NCI-H146 (cell line): ENCODE measurements at regions not wholly inside any gene's neighbourhood (a gene's known extent, or its start where the extent isn't known, plus 50 kb on each side); places are given as distances from the start of the nearest gene placed in this dataset.

Experiments used
- DNase-seq: peaks from one replicate; lab custom pipeline; 2025; lab: John Stamatoyannopoulos, UW

GRCh38 chr21:24890021-24890420, 717.3 kb downstream of the MRPL39 start:
- peak; percentile 7 for DNase-seq

DNA sequence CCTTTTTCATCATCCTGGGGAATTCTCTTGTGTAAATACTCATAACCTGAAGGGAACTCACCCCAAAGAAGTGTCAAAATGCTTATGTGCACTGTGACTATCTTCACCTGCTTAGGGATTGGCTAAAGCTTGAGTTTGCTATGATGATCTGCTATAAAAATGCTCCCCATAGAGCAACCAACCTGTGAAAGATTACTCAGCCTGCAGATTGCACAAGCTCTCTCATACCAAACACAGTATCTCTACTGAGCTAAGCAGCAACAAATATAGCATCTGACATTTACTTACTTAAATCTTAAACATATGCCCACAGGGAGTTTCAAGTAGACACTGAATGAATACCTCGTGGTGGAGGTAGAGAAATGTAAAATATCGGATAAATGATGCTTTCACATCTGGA, 725.8 kb downstream of the MRPL39 start:
- no peak for DNase-seq

GRCh38 chr21:24870633-24871032, 736.6 kb downstream of the MRPL39 start:
- DNase-seq: no peak

GRCh38 chr21:24869862-24870261, 737.4 kb downstream of the MRPL39 start:
- no peak for DNase-seq

- DNase-seq: no peak
These were observed 739.2 kb downstream of the MRPL39 start for GRCh38 chr21:24868117-24868516.

- no peak for DNase-seq
These were observed 745.8 kb downstream of the MRPL39 start for GRCh38 chr21:24861471-24861870.

GRCh38 chr21:24856326-24856725, 751.0 kb downstream of the MRPL39 start:
- no peak for DNase-seq

DNA sequence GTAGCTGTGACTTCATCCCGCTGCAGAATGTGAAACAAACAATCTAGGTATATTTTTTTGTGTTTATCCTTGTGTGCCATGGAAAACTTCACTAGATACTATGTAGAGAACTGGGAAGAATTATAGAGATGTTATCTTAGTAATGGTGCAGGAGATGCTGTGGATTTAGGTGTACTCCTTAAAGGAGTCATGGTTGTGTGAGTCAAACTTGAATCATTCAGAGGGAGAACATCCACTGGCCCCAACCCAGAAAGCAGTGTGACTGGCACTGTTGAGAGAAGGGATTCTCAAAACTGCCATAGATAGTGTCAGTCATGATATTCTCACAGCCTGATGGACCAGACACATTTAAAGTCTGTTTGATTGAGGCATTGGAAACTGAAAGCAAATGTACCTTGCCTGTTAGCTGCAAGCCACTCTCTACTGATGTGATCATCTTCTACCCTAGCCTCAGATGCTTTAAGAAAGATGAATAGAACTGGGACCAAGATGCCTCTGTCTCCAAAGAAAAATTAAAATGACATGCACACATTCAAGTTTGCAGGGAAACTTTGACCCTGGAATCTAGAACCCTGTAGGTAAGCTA, 754.6 kb downstream of the MRPL39 start:
- DNase-seq: no peak

DNA sequence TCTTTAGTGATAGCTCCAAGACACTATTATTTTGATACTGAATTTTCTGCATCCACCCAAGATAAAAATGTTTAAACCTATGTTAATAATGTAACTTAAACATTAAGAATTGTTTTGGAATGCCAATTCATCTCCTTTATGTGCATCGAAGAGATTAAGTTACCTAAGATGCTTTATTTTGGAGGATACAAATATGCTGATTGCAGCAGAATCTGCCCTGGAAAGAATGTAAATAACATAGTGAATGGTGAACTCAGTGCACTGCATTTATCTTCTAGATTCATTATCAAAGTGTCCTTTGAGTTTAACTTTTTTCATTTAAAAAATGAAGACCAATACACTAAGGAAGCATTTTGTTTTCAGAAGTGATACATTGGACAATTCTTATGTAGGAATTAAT, 757.2 kb downstream of the MRPL39 start:
- DNase-seq: no peak

DNA sequence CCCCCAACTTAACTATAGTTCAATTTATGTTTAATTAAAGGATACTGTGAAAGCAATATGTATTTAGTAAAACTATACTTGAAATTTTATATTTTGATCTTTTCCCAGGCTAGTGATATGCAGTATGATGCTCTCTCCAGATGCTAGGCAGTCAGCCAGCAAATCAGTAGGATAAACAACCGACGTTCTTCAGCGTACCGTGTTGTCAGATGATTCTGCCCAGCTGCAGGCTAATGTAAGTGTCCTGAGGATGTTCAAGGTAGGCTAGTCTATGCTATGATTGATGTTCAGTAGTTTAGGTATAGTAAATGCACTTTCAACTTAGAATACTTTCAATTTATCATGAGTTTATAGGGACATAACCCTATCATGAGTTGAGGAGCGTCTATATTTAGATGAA, 762.6 kb downstream of the MRPL39 start:
- DNase-seq: no peak

DNA sequence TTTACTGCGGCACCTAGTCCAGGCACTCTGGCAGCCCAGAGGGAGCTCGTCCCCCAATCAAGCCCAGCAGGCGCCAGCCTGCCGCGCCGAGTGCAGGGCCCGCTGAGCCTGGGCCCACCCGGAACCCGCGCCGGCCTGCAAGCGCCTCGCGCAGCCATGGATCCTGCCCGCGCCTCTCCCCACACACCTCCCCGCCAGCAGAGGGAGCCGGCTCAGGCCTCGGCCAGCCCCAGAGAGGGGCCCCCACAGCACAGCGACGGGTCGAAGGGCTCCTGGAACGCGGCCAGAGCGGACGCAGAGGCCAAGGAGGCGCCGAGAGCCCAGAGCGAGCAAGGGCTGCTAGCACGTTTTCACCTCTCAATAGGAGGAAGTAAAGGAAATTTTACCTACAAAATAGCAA, 767.0 kb downstream of the MRPL39 start:
- no peak for DNase-seq

DNA sequence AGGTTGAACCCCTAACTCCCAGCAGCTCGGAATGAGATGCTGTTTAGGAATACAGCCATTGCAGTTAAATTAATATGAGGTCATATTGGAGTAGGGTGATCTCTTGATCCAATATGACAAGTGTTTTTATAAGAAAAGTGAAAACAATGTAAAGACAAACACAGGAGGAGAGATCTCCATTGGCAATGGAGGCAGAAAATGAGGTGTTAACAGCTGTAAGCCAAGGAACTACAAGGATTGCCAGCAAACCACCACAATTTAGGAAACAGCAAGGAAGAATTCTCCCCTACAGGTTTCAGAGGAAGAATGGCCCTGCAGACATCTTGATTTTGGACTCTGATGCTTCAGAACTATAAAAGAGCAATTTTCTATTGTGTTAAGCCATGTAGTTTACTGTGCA, 774.3 kb downstream of the MRPL39 start:
- DNase-seq: no peak

DNA sequence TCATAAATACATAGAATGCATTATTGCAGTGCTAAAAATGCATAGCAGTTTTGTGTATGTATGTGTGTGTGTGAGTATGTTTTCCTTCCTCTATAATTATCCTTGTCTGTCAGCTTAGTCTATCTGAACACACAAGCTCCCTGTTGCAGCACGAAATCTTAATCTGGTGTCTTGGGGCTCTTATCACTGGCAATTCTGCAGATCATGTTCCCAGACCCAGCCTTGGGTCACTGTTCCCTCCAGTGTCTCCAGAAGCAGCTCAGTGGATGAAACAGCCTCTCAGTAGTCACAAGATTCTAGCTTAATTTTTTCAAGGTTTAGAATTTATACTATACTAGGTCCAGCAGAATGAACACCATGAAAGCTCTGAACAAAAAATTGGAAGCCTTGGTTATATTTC, 777.9 kb downstream of the MRPL39 start:
- no peak for DNase-seq

- no peak for DNase-seq
These were observed 780.5 kb downstream of the MRPL39 start for GRCh38 chr21:24826822-24827221.

DNA sequence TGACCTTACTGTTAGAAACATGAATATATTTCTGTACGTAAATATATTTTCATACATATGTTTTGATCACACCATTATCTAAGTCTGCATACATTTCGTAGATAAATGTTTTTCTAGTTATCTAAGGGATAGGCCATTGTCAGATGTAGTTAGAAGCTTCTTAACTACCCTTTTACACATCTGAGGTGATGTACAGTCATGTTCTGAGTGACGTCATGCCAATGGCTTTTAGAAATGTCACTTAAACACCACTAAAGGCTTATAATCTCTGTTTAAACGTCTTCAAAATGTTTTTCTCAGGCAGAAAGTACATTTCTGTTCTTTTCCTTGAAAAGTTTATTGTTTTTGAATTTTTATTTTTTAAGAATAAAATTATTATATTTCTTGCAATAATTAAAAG, 781.9 kb downstream of the MRPL39 start:
- no peak for DNase-seq

DNA sequence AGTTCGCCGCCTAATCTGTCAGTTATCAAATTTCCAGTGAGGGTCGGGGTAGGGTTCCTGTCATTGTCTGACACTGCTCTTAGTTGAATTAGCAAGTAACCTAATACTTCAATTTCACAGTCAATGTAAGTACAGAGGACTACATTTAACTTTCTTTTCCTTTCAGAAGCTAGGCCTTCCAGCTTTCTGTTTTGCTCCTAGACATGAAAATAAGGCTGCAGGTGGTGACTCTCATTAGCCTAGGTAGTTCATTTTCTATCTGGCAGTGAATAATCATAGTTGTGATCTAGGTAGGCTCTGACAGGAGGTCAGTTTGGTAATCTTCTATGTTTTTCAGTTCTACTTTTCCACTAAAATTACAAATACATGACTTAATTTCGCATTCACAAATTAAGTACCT, 783.1 kb downstream of the MRPL39 start:
- no peak for DNase-seq

DNA sequence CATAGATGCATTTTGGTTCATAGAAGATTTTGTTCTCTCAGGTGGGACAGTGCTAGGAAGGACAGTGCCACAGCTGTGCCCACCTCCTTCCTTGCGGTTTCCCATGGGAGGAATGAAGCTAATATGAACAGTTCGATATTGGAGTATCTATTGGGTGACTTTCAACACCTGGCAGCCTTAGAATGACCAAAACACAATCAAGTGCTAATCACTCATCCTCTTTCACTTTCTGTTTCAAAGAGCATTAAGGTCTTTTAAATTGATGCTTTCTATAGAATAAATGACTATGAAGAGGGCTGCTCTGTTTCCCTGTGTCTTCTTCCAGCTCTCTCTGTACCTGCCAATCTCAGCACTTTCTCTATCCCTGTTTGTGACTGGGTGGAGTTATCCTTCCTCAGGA, 784.0 kb downstream of the MRPL39 start:
- DNase-seq: no peak

DNA sequence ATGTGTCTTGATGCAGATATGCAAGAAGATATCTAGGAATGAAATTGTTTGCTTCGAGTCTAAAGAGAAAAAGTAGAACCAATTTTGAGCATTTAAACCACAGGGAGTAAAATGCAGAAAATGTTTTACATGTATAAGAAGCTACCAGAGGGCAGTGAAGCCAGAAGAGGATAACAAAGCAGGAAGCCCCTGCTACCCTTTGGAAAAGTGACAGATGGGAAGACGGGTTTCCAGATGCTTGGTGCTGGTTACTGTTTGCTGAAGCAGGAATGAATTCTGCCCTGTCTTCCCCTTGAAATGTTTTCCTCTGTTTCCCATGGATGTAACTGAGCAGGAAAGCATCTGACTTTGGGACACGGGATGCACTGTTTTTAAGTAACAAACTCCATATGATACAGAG, 822.2 kb downstream of the MRPL39 start:
- no peak for DNase-seq

- DNase-seq: no peak
These were observed 826.1 kb downstream of the MRPL39 start for GRCh38 chr21:24781146-24781545.

DNA sequence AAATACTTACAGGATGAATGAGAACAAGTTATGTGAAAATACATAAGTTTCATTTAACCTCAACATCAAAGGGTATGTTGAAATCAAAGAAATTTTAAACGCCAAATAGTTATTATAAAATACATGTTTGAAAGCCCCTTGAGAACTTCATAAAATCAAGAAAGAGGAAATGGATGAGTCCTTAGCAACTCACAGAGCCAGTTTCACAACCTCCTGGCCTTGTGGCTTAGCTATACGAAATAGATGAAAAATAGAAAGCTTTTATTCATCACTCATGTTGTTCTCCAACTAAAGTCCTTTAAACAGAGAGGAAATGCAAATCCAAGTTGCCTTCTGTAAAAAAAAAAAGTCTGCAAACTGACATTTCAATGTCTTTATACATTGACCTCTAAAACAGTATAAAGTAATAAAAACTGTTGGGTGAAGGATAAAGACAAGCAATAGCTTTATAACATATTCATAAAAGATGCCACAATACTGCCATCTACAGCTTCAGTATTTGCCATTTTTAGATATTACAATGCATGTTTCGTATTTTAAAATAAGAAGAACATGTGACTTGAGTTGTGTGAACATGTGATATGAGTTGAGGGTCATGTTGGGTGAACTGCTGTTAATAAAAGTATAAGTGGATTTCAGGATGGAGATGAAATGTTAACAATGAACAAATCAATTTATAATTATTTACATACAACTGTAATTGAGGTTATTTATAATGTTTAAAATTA, 847.8 kb downstream of the MRPL39 start:
- no peak for DNase-seq

- no peak for DNase-seq
These were observed 869.2 kb downstream of the MRPL39 start for GRCh38 chr21:24738063-24738462.

DNA sequence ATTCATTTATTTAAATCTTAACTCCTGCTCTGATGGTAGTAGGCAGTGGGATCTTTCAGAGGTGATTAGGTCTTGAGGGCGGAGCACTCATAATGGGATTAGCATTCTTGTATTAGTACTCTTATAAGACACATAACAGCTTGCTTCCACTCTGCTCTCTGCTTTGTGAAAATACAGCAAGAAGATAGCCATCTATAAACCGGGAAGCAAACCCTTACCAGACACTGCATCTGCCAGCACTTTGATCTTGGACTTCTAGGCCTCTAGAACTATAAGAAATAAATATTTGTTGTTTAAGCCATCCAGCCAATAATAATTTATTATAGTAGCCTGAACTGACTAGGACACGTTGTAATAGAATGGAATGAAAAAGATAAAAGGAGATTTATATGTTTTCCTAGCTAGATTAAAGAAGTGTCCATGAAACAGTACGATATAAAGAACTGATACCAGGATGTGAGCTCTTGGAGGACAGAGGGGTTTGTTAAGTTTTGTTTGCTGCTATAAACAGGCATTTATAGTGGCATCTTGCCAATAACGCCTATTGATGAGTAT, 869.9 kb downstream of the MRPL39 start:
- DNase-seq: no peak

DNA sequence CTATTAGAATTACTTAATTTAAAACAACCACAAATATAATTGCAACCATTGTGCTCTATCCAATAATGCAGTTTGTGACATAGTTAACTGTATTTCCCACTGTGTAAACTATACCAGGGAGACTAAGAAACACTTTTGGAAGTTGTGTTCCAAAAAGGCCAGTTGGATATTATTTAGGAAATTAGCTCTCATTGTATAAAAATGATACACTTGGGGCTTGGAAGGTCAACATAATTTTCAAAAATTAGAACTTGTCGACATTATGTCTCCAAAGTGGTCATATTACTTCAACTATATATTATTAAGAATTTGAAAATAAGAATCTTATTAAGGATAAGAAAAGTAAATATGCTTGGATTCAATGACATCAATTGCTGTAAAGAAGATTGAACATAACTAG, 876.6 kb downstream of the MRPL39 start:
- DNase-seq: no peak

DNA sequence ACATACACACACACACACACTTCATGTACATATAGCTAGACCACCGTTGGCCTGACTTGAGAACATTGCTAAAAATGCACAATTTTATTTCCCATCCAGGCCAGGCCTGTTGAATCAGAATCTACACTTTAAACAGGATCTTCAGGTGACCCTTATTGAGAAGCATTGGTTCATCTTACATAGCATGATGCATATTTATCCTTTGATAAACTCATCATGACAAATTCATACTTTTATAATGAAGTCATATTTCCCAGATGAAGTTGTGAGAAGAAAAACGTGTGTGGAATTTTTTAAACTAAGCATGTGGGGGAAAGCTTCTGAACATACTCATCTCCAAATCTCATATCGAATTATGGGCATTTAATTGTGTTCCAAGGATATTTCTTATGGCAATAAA, 877.7 kb downstream of the MRPL39 start:
- no peak for DNase-seq
